HepG2 (cell line): ENCODE measurements at regions not wholly inside any gene's neighbourhood (a gene's known extent, or its start where the extent isn't known, plus 50 kb on each side); places are given as distances from the start of the nearest gene placed in this dataset.

ENCODE experiments used
- ATAC-seq: fragments of 200-7000 bp; cut with Tn5 transposase; 3 replicates; pipeline ENCODE4 v1.9.1; 2020; ENCODE audit warnings: mild to moderate bottlenecking, moderate library complexity
- BruUV-seq: library from RNA; stranded (reverse); fragments of 400-500 nt; replicated peaks from 2 replicates; lab custom pipeline; 2021; lab: Mats Ljungman, UMichigan
- CTCF ChIA-PET: fragments of 300-600 bp; formaldehyde crosslinking; extraction: SDS; loops from one replicate; lab custom pipeline; 2021; ENCODE audit warnings: low total read pairs, inconsistent platforms, low intra/inter-chr PET ratio; lab: Yijun Ruan, JAX
- POLR2A ChIA-PET: fragments of 350-600 bp; sonication (Branson Sonifier 250); formaldehyde crosslinking; loops from one replicate; lab custom pipeline; 2020; ENCODE audit warnings: antibody characterized with exemption, inconsistent platforms; lab: Yijun Ruan, JAX
- DNase-seq: peaks from one replicate; pipeline ENCODE4 v3.0.0-alpha.2; 2015; ENCODE audit warnings: low spot score
- FAIRE-seq: peaks from 3 replicates; lab custom pipeline; 2011; peaks lifted over from hg19 to GRCh38; lab: Jason Lieb, UNC
- H2AFZ ChIP-seq: one replicate; pipeline ENCODE4 v1.6.1; 2011; ENCODE audit warnings: low read length, inconsistent platforms
- H3K27ac ChIP-seq: fragments of 300-600 bp; 3 replicates; pipeline ENCODE4 v1.8.0; 2011; ENCODE audit warnings: mixed run types, mild to moderate bottlenecking, mixed read lengths, low read length, inconsistent platforms; ENCODE audit not compliant: insufficient read depth; ENCODE audit errors: extremely low read length
- H3K27me3 ChIP-seq, 2 experiments: fragments of 200-600 bp in 1 of 2; 2 replicates in 1 of 2; 3 replicates in 1 of 2; pipeline versions ENCODE4 v1.6.0 to v1.8.0; 2011; ENCODE audit warnings: low read length in 2 of 2, mild to moderate bottlenecking in 2 of 2, moderate library complexity in 2 of 2, inconsistent platforms in 1 of 2; ENCODE audit not compliant: insufficient read depth in 2 of 2, control insufficient read depth in 1 of 2
- H3K36me3 ChIP-seq, 2 experiments: fragments of 200-600 bp in 1 of 2; replicated peaks in 1 of 2; 2 replicates in 1 of 2; 3 replicates in 1 of 2; pipeline versions ENCODE4 v1.5.1 to v1.8.0; 2011; ENCODE audit warnings: low read length in 2 of 2, inconsistent platforms in 1 of 2; ENCODE audit not compliant: insufficient read depth in 2 of 2, control insufficient read depth in 1 of 2
- H3K4me1 ChIP-seq: 2 replicates; pipeline ENCODE4 v1.5.1; 2012; ENCODE audit warnings: low read length, inconsistent platforms; ENCODE audit not compliant: insufficient read depth
- H3K4me2 ChIP-seq: 2 replicates; pipeline ENCODE4 v1.6.0; 2011; ENCODE audit warnings: low read depth, low read length, inconsistent platforms
- H3K4me3 ChIP-seq, 3 experiments: fragments of 200-600 bp in 1 of 3; sonication (generic), shearing (Covaris generic) in 1 of 3; replicated peaks in 1 of 3; 2 replicates each; pipeline ENCODE4 v1.5.1; 2011 to 2016; ENCODE audit warnings: low read length in 3 of 3, inconsistent platforms in 2 of 3, low read depth in 2 of 3, mild to moderate bottlenecking in 2 of 3, control low read depth in 1 of 3, mixed read lengths in 1 of 3; ENCODE audit not compliant: insufficient read depth in 1 of 3
- H3K79me2 ChIP-seq: one replicate; pipeline ENCODE4 v1.6.1; 2011; ENCODE audit warnings: low read length, inconsistent platforms; ENCODE audit not compliant: insufficient read depth
- H3K9ac ChIP-seq: 2 replicates; pipeline ENCODE4 v1.6.0; 2011; ENCODE audit warnings: mild to moderate bottlenecking, low read depth, low read length, inconsistent platforms; ENCODE audit not compliant: insufficient read depth
- H3K9me3 ChIP-seq: 2 replicates; pipeline ENCODE4 v1.5.1; 2012; ENCODE audit warnings: mild to moderate bottlenecking, low read length
- H4K20me1 ChIP-seq: 2 replicates; pipeline ENCODE4 v1.6.0; 2011; ENCODE audit warnings: inconsistent platforms, mild to moderate bottlenecking, low read length, moderate library complexity; ENCODE audit not compliant: insufficient read depth
- AKAP8 ChIP-seq: sonication (generic); formaldehyde crosslinking; IDR thresholded peaks from 2 replicates; pipeline ENCODE4 v1.5.1; 2020; ENCODE audit warnings: mild to moderate bottlenecking, missing genetic modification reagents
- EHMT2 ChIP-seq: fragments of 200-600 bp; sonication (generic); IDR thresholded peaks from 2 replicates; pipeline ENCODE4 v1.7.0; 2017; ENCODE audit warnings: antibody characterized with exemption, low read depth, low read length, borderline replicate concordance
- FIP1L1 ChIP-seq: fragments of 200-400 bp; formaldehyde crosslinking; IDR thresholded peaks from 2 replicates; pipeline ENCODE4 v1.6.1; 2018; ENCODE audit warnings: low read depth, mild to moderate bottlenecking, low read length, moderate library complexity, borderline replicate concordance; ENCODE audit not compliant: insufficient read depth
- HDAC6 ChIP-seq: fragments of 200-600 bp; sonication (generic); IDR thresholded peaks from 2 replicates; pipeline ENCODE4 v1.7.0; 2017; ENCODE audit warnings: mild to moderate bottlenecking, antibody characterized with exemption, low read length, low read depth
- MEF2D ChIP-seq: sonication (generic); formaldehyde crosslinking; IDR thresholded peaks from 2 replicates; pipeline ENCODE4 v1.5.1; 2020; ENCODE audit warnings: mild to moderate bottlenecking, missing genetic modification reagents
- MIXL1 ChIP-seq: IDR thresholded peaks from 2 replicates; pipeline ENCODE4 v1.6.1; 2016
- NCOA5 ChIP-seq: sonication (generic); formaldehyde crosslinking; IDR thresholded peaks from 2 replicates; pipeline ENCODE4 v1.4.0; 2020; ENCODE audit warnings: missing genetic modification reagents
- SRSF9 ChIP-seq: fragments of 200-400 bp; formaldehyde crosslinking; IDR thresholded peaks from 2 replicates; pipeline ENCODE4 v1.6.1; 2018; ENCODE audit warnings: borderline replicate concordance, mild to moderate bottlenecking, low read depth, low read length; ENCODE audit not compliant: insufficient read depth, poor library complexity, severe bottlenecking
- ZNF234 ChIP-seq: sonication (generic); formaldehyde crosslinking; conservative IDR thresholded peaks from 2 replicates; pipeline ENCODE4 v1.5.1; 2020; ENCODE audit warnings: mild to moderate bottlenecking, missing genetic modification reagents
- in situ Hi-C: cut with HindIII; loops from 2 replicates; pipeline ENCODE4 v1.10.0; 2017; ENCODE audit warnings: low pct_unique_long_range_greater_than_20kb; ENCODE audit not compliant: extremely low pct_ligation_motif_present
- intact Hi-C: fragments of 100-400 bp; cut with micrococcal nuclease; formaldehyde crosslinking; loops from one replicate; pipeline ENCODE4 v1.10.0; 2022; ENCODE audit not compliant: unreplicated experiment
- TF ChIP-seq, protein P1 (sequence below): sonication (generic); formaldehyde crosslinking; IDR thresholded peaks from 2 replicates; pipeline ENCODE4 v1.4.0; 2020; ENCODE audit warnings: mild to moderate bottlenecking, missing genetic modification reagents
- TF ChIP-seq, protein P2 (sequence below): sonication (generic); formaldehyde crosslinking; IDR thresholded peaks from 2 replicates; pipeline ENCODE4 v1.4.0; 2020; ENCODE audit warnings: missing genetic modification reagents
- TF ChIP-seq, protein P3 (sequence below): sonication (generic); formaldehyde crosslinking; IDR thresholded peaks from 2 replicates; pipeline ENCODE4 v1.4.0; 2020; ENCODE audit warnings: missing genetic modification reagents
- TF ChIP-seq, protein P4 (sequence below): IDR thresholded peaks from 2 replicates; pipeline ENCODE4 v1.6.1; 2016; ENCODE audit warnings: mild to moderate bottlenecking
- TF ChIP-seq, protein P5 (sequence below): sonication (generic); formaldehyde crosslinking; IDR thresholded peaks from 2 replicates; pipeline ENCODE4 v1.4.0; 2020; ENCODE audit warnings: mild to moderate bottlenecking, missing genetic modification reagents

DNA sequence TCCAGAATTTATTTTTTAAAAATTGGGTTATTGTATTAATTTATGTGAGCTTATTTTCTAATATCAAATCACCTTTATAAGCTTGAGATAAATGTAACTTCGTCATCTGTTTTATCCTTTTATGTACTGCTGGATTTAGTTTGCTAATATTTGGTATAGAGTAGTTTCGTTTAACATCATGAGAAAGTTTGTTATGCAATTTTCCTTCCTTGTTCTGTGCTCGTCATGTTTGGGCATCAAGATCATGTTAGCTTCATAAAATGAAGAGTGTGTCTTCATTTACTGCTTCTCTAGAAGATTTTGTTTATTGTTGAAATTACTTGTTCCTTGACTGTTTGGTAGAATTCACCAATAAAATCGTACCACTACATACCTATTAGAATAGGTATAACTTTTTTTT, 262.1 kb upstream of the SATB1 start (continued):
- TF ChIP-seq, protein P1, sequence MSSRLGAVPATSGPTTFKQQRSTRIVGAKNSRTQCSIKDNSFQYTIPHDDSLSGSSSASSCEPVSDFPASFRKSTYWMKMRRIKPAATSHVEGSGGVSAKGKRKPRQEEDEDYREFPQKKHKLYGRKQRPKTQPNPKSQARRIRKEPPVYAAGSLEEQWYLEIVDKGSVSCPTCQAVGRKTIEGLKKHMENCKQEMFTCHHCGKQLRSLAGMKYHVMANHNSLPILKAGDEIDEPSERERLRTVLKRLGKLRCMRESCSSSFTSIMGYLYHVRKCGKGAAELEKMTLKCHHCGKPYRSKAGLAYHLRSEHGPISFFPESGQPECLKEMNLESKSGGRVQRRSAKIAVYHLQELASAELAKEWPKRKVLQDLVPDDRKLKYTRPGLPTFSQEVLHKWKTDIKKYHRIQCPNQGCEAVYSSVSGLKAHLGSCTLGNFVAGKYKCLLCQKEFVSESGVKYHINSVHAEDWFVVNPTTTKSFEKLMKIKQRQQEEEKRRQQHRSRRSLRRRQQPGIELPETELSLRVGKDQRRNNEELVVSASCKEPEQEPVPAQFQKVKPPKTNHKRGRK (CRISPR knock-in tag): no peak
- no peak for TF ChIP-seq AKAP8 (CRISPR knock-in tag)
- TF ChIP-seq, protein P2, sequence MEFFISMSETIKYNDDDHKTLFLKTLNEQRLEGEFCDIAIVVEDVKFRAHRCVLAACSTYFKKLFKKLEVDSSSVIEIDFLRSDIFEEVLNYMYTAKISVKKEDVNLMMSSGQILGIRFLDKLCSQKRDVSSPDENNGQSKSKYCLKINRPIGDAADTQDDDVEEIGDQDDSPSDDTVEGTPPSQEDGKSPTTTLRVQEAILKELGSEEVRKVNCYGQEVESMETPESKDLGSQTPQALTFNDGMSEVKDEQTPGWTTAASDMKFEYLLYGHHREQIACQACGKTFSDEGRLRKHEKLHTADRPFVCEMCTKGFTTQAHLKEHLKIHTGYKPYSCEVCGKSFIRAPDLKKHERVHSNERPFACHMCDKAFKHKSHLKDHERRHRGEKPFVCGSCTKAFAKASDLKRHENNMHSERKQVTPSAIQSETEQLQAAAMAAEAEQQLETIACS (CRISPR knock-in tag): no peak
- TF ChIP-seq NCOA5 (CRISPR knock-in tag): no peak
- TF ChIP-seq EHMT2: no peak
- TF ChIP-seq FIP1L1: no peak
- TF ChIP-seq, all 625 proteins: peak for 0

DNA sequence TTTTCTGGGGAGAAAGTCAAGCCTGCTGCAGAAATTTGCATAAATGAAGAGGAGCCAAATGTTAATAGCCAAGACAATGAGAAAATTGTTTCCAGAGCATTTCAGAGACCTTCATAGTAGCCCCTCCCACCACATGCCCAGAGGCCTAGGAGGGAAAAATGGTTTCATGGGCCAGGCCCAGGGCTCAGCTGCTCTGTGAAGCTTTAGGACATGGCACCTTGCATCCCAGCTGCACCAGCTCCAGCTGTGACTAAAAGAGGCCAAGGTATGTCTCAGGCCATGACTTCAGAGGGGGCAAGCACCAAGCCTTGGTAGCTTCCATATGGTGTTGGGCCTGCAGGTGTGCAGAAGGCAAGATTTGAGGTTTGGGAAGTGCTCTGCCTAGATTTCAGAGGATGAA, 258.8 kb upstream of the SATB1 start:
- H3K4me3 ChIP-seq: no peak overlapping the region
- no peaks in the 10 kb centered on the region for H3K36me3 ChIP-seq
- peaks cover 41% of the 10 kb centered on the region for H3K9me3 ChIP-seq
- no peak overlapping the region for H3K9ac ChIP-seq
- ChIA-PET CTCF (no interaction called here), POLR2A (no interaction called here)
- in situ Hi-C loops: no loop called here
- intact Hi-C loops: no loop called here
- no peak overlapping the region for H3K27ac ChIP-seq
- H3K79me2 ChIP-seq: no peaks in the 10 kb centered on the region
- no peak overlapping the region for H3K4me2 ChIP-seq
- no peak for DNase-seq
- no peaks in the 10 kb centered on the region for H4K20me1 ChIP-seq
- H3K27me3 ChIP-seq: no peaks in the 10 kb centered on the region
- H3K4me1 ChIP-seq: no peaks in the 10 kb centered on the region
- FAIRE-seq: no peak
- no TSS peak for BruUV-seq
- no peak for ATAC-seq
- H2AFZ ChIP-seq: no peak overlapping the region
- TF ChIP-seq, protein P3, sequence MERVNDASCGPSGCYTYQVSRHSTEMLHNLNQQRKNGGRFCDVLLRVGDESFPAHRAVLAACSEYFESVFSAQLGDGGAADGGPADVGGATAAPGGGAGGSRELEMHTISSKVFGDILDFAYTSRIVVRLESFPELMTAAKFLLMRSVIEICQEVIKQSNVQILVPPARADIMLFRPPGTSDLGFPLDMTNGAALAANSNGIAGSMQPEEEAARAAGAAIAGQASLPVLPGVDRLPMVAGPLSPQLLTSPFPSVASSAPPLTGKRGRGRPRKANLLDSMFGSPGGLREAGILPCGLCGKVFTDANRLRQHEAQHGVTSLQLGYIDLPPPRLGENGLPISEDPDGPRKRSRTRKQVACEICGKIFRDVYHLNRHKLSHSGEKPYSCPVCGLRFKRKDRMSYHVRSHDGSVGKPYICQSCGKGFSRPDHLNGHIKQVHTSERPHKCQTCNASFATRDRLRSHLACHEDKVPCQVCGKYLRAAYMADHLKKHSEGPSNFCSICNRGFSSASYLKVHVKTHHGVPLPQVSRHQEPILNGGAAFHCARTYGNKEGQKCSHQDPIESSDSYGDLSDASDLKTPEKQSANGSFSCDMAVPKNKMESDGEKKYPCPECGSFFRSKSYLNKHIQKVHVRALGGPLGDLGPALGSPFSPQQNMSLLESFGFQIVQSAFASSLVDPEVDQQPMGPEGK (CRISPR knock-in tag): no peak
- no peak for TF ChIP-seq FIP1L1
- no peak for TF ChIP-seq MEF2D (CRISPR knock-in tag)
- TF ChIP-seq MIXL1 (CRISPR knock-in tag): no peak
- TF ChIP-seq, protein P4, sequence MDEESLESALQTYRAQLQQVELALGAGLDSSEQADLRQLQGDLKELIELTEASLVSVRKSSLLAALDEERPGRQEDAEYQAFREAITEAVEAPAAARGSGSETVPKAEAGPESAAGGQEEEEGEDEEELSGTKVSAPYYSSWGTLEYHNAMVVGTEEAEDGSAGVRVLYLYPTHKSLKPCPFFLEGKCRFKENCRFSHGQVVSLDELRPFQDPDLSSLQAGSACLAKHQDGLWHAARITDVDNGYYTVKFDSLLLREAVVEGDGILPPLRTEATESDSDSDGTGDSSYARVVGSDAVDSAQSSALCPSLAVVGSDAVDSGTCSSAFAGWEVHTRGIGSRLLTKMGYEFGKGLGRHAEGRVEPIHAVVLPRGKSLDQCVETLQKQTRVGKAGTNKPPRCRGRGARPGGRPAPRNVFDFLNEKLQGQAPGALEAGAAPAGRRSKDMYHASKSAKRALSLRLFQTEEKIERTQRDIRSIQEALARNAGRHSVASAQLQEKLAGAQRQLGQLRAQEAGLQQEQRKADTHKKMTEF (CRISPR knock-in tag): no peak
- no peak for TF ChIP-seq HDAC6
- TF ChIP-seq, protein P5, sequence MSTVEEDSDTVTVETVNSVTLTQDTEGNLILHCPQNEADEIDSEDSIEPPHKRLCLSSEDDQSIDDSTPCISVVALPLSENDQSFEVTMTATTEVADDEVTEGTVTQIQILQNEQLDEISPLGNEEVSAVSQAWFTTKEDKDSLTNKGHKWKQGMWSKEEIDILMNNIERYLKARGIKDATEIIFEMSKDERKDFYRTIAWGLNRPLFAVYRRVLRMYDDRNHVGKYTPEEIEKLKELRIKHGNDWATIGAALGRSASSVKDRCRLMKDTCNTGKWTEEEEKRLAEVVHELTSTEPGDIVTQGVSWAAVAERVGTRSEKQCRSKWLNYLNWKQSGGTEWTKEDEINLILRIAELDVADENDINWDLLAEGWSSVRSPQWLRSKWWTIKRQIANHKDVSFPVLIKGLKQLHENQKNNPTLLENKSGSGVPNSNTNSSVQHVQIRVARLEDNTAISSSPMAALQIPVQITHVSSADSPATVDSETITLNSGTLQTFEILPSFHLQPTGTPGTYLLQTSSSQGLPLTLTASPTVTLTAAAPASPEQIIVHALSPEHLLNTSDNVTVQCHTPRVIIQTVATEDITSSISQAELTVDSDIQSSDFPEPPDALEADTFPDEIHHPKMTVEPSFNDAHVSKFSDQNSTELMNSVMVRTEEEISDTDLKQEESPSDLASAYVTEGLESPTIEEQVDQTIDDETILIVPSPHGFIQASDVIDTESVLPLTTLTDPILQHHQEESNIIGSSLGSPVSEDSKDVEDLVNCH (CRISPR knock-in tag): no peak
- TF ChIP-seq ZNF234: no peak
- no peak for TF ChIP-seq SRSF9
